Body of pancreas (tissue), 4 donors: ENCODE measurements at regions not wholly inside any gene's neighbourhood (a gene's known extent, or its start where the extent isn't known, plus 50 kb on each side); places are given as distances from the start of the nearest gene placed in this dataset.

Source experiments
- CTCF ChIP-seq, 7 experiments: fragments of 450-650 bp in 4 of 7; fragments of 200-600 bp in 3 of 7; sonication (generic) in 3 of 7; IDR thresholded peaks; one replicate each; pipeline ENCODE4 v1.5.1; 2016 to 2019; ENCODE audit warnings: antibody characterized with exemption in 7 of 7
- POLR2A ChIP-seq, 3 donors: fragments of 450-650 bp; IDR thresholded peaks; one replicate each; pipeline ENCODE4 v1.6.1; 2016; ENCODE audit warnings: antibody characterized with exemption in 3 of 3, mild to moderate bottlenecking in 2 of 3

- TF ChIP-seq POLR2A (IDR thresholded peaks at IDR 0.05) (no peak), CTCF (IDR thresholded peaks at IDR 0.05) (no peak)
These were observed 203.9 kb downstream of the DMRT2 start for GRCh38 chr9:1254071-1254470.
